Caco-2 (cell line): ENCODE measurements at regions not wholly inside any gene's neighbourhood (a gene's known extent, or its start where the extent isn't known, plus 50 kb on each side); places are given as distances from the start of the nearest gene placed in this dataset.

Source experiments
- BruUV-seq: library from RNA; stranded (reverse); fragments of 400-500 nt; replicated peaks from 2 replicates; lab custom pipeline; 2021; lab: Mats Ljungman, UMichigan
- CTCF ChIA-PET: fragments of 300-600 bp; sonication (Branson Sonifier 250); formaldehyde crosslinking; loops from one replicate; lab custom pipeline; 2022; ENCODE audit warnings: antibody characterized with exemption; lab: Charles Lee
- POLR2A ChIA-PET: fragments of 300-600 bp; sonication (Branson Sonifier 250); formaldehyde crosslinking; loops from one replicate; lab custom pipeline; 2022; ENCODE audit warnings: antibody characterized with exemption; lab: Charles Lee
- DNase-seq, 2 experiments: peaks; one replicate each; pipeline versions ENCODE4 v3.0.0 to v3.0.0-alpha.2; 2020 to 2022
- H3K27me3 ChIP-seq: replicated peaks from 2 replicates; pipeline ENCODE4 v1.6.0; 2011; ENCODE audit warnings: low read length; ENCODE audit not compliant: control insufficient read depth, insufficient read depth
- H3K36me3 ChIP-seq: 2 replicates; pipeline ENCODE4 v1.5.1; 2011; ENCODE audit warnings: low read length; ENCODE audit not compliant: control insufficient read depth, insufficient read depth
- H3K4me1 ChIP-seq: fragments of 250-450 bp; sonication (Bioruptor Pico); 2 replicates; pipeline ENCODE4 v1.5.1; 2020; ENCODE audit warnings: mild to moderate bottlenecking
- H3K4me3 ChIP-seq: 2 replicates; pipeline ENCODE4 v1.5.1; 2011; ENCODE audit warnings: low read depth, mild to moderate bottlenecking, control low read depth, low read length
- H3K9me3 ChIP-seq: fragments of 250-450 bp; sonication (Bioruptor Pico); 2 replicates; pipeline ENCODE4 v1.5.1; 2020; ENCODE audit warnings: mild to moderate bottlenecking, moderate library complexity
- H3K27ac Mint-ChIP-seq: one replicate; pipeline ENCODE4 v1.8.0; 2022; ENCODE audit warnings: mixed read lengths; ENCODE audit not compliant: unreplicated experiment
- H3K27me3 Mint-ChIP-seq: one replicate; pipeline ENCODE4 v1.8.0; 2022; ENCODE audit warnings: mixed read lengths; ENCODE audit not compliant: insufficient read depth, unreplicated experiment
- H3K36me3 Mint-ChIP-seq: one replicate; pipeline ENCODE4 v1.8.0; 2022; ENCODE audit warnings: mild to moderate bottlenecking, mixed read lengths; ENCODE audit not compliant: insufficient read depth, unreplicated experiment
- H3K4me1 Mint-ChIP-seq: one replicate; pipeline ENCODE4 v1.8.0; 2022; ENCODE audit warnings: low read depth, mixed read lengths; ENCODE audit not compliant: unreplicated experiment
- H3K4me3 Mint-ChIP-seq: one replicate; pipeline ENCODE4 v1.8.0; 2022; ENCODE audit warnings: mild to moderate bottlenecking, moderate library complexity, mixed read lengths; ENCODE audit not compliant: unreplicated experiment
- H3K9me3 Mint-ChIP-seq: one replicate; pipeline ENCODE4 v1.8.0; 2022; ENCODE audit warnings: mixed read lengths; ENCODE audit not compliant: unreplicated experiment
- intact Hi-C: fragments of 100-400 bp; cut with micrococcal nuclease; formaldehyde crosslinking; loops from one replicate; pipeline ENCODE4 v1.10.0; 2022; ENCODE audit not compliant: unreplicated experiment
- TF ChIP-seq, protein P1 (sequence below), 2 experiments: fragments of 200-600 bp in 1 of 2; IDR thresholded peaks; 1 replicate in 1 of 2; 2 replicates in 1 of 2; pipeline versions ENCODE4 v1.5.1 to v1.8.0; 2011 to 2022; ENCODE audit warnings: antibody characterized with exemption in 1 of 2, control low read depth in 1 of 2, inconsistent platforms in 1 of 2, low read depth in 1 of 2, low read length in 1 of 2, mild to moderate bottlenecking in 1 of 2, moderate library complexity in 1 of 2; ENCODE audit not compliant: insufficient read depth in 1 of 2, severe bottlenecking in 1 of 2, unreplicated experiment in 1 of 2

GRCh38 chr21:23601549-23601948, 2005.7 kb downstream of the MRPL39 start:
- no TSS peak for BruUV-seq
- no peaks in the 10 kb centered on the region for H3K36me3 ChIP-seq
- no peaks in the 10 kb centered on the region for H3K27me3 ChIP-seq
- no peak overlapping the region for H3K4me3 ChIP-seq
- Mint-ChIP-seq H3K27me3 (peaks cover 3% of the 10 kb centered on the region), H3K9me3 (peaks cover 8% of the 10 kb centered on the region), H3K4me3 (no peak overlapping the region), H3K36me3 (no peaks in the 10 kb centered on the region), H3K4me1 (no peaks in the 10 kb centered on the region), H3K27ac (no peak overlapping the region)
- DNase-seq, result no peak
- ChIA-PET POLR2A (no interaction called here), CTCF (no interaction called here)
- TF ChIP-seq, protein P1, sequence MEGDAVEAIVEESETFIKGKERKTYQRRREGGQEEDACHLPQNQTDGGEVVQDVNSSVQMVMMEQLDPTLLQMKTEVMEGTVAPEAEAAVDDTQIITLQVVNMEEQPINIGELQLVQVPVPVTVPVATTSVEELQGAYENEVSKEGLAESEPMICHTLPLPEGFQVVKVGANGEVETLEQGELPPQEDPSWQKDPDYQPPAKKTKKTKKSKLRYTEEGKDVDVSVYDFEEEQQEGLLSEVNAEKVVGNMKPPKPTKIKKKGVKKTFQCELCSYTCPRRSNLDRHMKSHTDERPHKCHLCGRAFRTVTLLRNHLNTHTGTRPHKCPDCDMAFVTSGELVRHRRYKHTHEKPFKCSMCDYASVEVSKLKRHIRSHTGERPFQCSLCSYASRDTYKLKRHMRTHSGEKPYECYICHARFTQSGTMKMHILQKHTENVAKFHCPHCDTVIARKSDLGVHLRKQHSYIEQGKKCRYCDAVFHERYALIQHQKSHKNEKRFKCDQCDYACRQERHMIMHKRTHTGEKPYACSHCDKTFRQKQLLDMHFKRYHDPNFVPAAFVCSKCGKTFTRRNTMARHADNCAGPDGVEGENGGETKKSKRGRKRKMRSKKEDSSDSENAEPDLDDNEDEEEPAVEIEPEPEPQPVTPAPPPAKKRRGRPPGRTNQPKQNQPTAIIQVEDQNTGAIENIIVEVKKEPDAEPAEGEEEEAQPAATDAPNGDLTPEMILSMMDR (IDR thresholded peaks at IDR 0.05; ENCODE audit: insufficient read depth in 1 of 2, low read depth in 1 of 2, low read length in 1 of 2, severe bottlenecking in 1 of 2, unreplicated experiment in 1 of 2), result no peak
- no peaks in the 10 kb centered on the region for H3K9me3 ChIP-seq
- intact Hi-C loops, result no loop called here
- H3K4me1 ChIP-seq, result no peaks in the 10 kb centered on the region

- ChIA-PET POLR2A (no interaction called here), CTCF (no interaction called here)
- H3K9me3 ChIP-seq, result no peaks in the 10 kb centered on the region
- BruUV-seq, result no TSS peak
- intact Hi-C loops, result no loop called here
- H3K4me1 ChIP-seq, result no peaks in the 10 kb centered on the region
- no peaks in the 10 kb centered on the region for H3K36me3 ChIP-seq
- Mint-ChIP-seq H3K27ac (no peak overlapping the region), H3K9me3 (no peaks in the 10 kb centered on the region), H3K4me1 (no peaks in the 10 kb centered on the region), H3K36me3 (no peaks in the 10 kb centered on the region), H3K4me3 (no peak overlapping the region), H3K27me3 (no peaks in the 10 kb centered on the region)
- TF ChIP-seq, protein P1 (IDR thresholded peaks at IDR 0.05; ENCODE audit: insufficient read depth in 1 of 2, low read depth in 1 of 2, low read length in 1 of 2, severe bottlenecking in 1 of 2, unreplicated experiment in 1 of 2), result no peak
- H3K4me3 ChIP-seq, result no peak overlapping the region
- H3K27me3 ChIP-seq, result no peaks in the 10 kb centered on the region
- DNase-seq, result no peak
Observed at GRCh38 chr21:23593582-23593981, 2013.7 kb downstream of the MRPL39 start.

DNA sequence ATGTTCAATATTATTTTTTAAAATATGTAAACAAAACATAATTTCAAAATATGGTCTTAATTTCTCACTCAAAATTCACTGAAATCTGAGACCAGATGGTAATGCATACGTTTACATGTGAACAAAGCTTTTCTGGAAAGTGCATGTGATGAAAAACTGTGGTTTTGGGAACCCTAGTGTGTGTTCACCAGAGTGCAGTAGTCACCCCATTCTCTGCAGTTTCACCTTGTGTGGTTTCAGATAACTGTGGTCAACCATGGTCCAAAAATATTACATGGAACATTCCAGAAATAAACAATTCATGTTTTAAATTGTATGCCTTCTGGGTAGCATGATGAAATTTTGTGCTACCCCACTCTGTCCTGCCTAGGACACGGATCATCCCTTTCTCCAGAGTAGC, 2021.9 kb downstream of the MRPL39 start:
- no peak overlapping the region for H3K4me3 ChIP-seq
- no peak overlapping the region for H3K27ac Mint-ChIP-seq
- no TSS peak for BruUV-seq
- TF ChIP-seq, protein P1 (IDR thresholded peaks at IDR 0.05; ENCODE audit: insufficient read depth in 1 of 2, low read depth in 1 of 2, low read length in 1 of 2, severe bottlenecking in 1 of 2, unreplicated experiment in 1 of 2), result no peak
- POLR2A ChIA-PET, result no interaction called here
- no peaks in the 10 kb centered on the region for H3K4me1 Mint-ChIP-seq
- H3K36me3 Mint-ChIP-seq, result no peaks in the 10 kb centered on the region
- no peaks in the 10 kb centered on the region for H3K9me3 ChIP-seq
- no peaks in the 10 kb centered on the region for H3K27me3 ChIP-seq
- no peaks in the 10 kb centered on the region for H3K4me1 ChIP-seq
- H3K27me3 Mint-ChIP-seq, result no peaks in the 10 kb centered on the region
- CTCF ChIA-PET, result no interaction called here
- DNase-seq, result no peak
- intact Hi-C loops, result no loop called here
- H3K4me3 Mint-ChIP-seq, result no peak overlapping the region
- H3K9me3 Mint-ChIP-seq, result no peaks in the 10 kb centered on the region
- H3K36me3 ChIP-seq, result no peaks in the 10 kb centered on the region
